ENCODE measurements at regions not wholly inside any gene's neighbourhood (a gene's known extent, or its start where the extent isn't known, plus 50 kb on each side); places are given as distances from the start of the nearest gene placed in this dataset.

DNA sequence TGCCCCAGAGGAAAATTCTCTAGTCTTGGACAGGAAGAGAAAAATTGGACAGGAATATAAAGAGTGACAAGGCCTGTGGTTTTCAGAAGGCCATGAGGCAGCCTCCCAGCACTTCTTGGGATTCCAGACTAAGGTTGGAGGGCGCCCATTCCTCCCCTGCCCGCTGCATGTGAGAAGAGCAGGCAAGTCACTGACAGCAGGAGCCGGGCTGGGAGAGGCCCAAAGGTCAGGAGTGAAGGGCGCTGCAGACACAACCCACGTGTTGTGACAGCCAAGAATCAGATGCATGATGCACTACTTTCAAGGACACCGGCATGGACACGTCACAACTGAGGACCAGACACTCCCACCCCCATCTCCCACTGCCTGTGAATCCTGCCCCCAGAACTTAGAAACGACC, 256.7 kb downstream of the CBLN1 start:
- no peak overlapping the region for H3K4me3 ChIP-seq (ENCODE audit: low read length)
- no peak for DNase-seq (ENCODE audit: low read depth)
- TF ChIP-seq CTCF (conservative IDR thresholded peaks at IDR 0.05; ENCODE audit: low read depth, low read length) = no peak

DNA sequence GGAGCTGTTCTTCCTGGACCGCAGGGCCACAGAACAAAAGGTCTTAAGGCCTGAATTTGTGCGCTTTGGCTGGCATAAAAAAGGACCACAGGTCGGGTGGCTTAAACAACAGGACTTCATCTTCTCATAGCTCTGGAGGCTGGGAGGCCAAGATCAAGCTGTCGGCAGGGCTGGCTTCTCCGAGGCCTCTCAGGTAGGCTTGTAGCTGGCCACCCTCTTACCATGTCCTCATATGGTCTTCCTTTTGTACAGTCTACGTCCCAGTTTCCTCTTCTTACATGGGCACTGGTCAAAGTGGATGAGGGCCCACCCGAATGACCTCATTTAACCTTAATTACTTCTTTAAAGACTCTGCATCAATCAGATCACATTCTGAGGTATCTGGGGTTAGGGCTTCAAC, 257.6 kb downstream of the CBLN1 start:
- no peak overlapping the region for H3K4me3 ChIP-seq (ENCODE audit: low read length)
- DNase-seq (ENCODE audit: low read depth) = no peak
- TF ChIP-seq CTCF (conservative IDR thresholded peaks at IDR 0.05; ENCODE audit: low read depth, low read length) = no peak

GRCh38 chr16:49023050-49023449, 258.6 kb downstream of the CBLN1 start:
- H3K4me3 ChIP-seq (ENCODE audit: low read length) = no peak overlapping the region
- peak; percentile 20 for DNase-seq (ENCODE audit: low read depth)

DNA sequence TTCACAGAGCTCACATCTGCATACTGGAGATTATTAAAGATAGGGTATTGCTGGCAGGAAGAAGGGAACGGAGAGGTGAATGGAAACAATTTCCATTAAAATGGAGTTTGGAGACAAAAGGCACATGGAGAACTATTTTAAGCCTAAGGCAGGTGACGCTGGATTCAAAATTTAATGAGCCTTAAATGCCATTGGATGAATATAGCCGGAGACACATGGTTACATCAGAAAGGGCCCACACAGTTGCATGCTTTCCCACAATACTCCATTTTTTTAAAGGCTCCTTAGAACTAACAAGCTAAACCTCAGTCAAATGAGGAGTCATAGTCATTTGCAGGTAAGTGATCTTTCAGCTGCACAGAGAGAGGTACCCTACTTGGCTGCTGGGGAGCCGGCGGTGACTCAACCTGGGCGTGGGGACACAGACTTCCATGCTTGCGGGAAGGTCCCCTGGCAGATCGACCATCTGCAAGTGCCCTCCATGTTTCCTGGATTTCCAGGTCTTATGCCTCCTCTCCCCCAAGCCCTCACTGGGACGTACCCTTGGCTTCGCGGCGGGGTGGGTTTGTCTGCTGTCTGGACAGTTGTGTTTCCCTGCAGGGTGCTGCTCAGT, 259.2 kb downstream of the CBLN1 start:
- no peak overlapping the region for H3K4me3 ChIP-seq (ENCODE audit: low read length)
- no peak for DNase-seq (ENCODE audit: low read depth)
- no peak for TF ChIP-seq CTCF (conservative IDR thresholded peaks at IDR 0.05; ENCODE audit: low read depth, low read length)

More at GRCh38 chr16:49023050-49023449, 258.6 kb downstream of the CBLN1 start:
- TF ChIP-seq CTCF (conservative IDR thresholded peaks at IDR 0.05; ENCODE audit: low read depth, low read length) = no peak

- peak; percentile 51 for DNase-seq (ENCODE audit: low read depth)
- no peak for TF ChIP-seq CTCF (conservative IDR thresholded peaks at IDR 0.05; ENCODE audit: low read depth, low read length)
- no peak overlapping the region for H3K4me3 ChIP-seq (ENCODE audit: low read length)
These were observed 260.5 kb downstream of the CBLN1 start for GRCh38 chr16:49021136-49021535.

GRCh38 chr16:49020436-49020835, 261.2 kb downstream of the CBLN1 start:
- DNase-seq (ENCODE audit: low read depth) = no peak
- no peak overlapping the region for H3K4me3 ChIP-seq (ENCODE audit: low read length)
- no peak for TF ChIP-seq CTCF (conservative IDR thresholded peaks at IDR 0.05; ENCODE audit: low read depth, low read length)

- no peak overlapping the region for H3K4me3 ChIP-seq (ENCODE audit: low read length)
- no peak for DNase-seq (ENCODE audit: low read depth)
These were observed 261.8 kb downstream of the CBLN1 start for GRCh38 chr16:49019831-49020230.

More at GRCh38 chr16:49019831-49020230, 261.8 kb downstream of the CBLN1 start:
- TF ChIP-seq CTCF (conservative IDR thresholded peaks at IDR 0.05; ENCODE audit: low read depth, low read length) = no peak

Data from retinal pigment epithelial cell (primary cell).